HuH-7.5 (cell line): ENCODE measurements at regions not wholly inside any gene's neighbourhood (a gene's known extent, or its start where the extent isn't known, plus 50 kb on each side); places are given as distances from the start of the nearest gene placed in this dataset.
"Not testable (repeated sequence)": the region's sequence is repeated elsewhere in the genome, so short reads cannot be mapped to it uniquely, and the experiment has no call there.

Experiments
- DNase-seq: peaks from one replicate; pipeline ENCODE4 v3.0.0; 2011; ENCODE audit warnings: low spot score

DNA sequence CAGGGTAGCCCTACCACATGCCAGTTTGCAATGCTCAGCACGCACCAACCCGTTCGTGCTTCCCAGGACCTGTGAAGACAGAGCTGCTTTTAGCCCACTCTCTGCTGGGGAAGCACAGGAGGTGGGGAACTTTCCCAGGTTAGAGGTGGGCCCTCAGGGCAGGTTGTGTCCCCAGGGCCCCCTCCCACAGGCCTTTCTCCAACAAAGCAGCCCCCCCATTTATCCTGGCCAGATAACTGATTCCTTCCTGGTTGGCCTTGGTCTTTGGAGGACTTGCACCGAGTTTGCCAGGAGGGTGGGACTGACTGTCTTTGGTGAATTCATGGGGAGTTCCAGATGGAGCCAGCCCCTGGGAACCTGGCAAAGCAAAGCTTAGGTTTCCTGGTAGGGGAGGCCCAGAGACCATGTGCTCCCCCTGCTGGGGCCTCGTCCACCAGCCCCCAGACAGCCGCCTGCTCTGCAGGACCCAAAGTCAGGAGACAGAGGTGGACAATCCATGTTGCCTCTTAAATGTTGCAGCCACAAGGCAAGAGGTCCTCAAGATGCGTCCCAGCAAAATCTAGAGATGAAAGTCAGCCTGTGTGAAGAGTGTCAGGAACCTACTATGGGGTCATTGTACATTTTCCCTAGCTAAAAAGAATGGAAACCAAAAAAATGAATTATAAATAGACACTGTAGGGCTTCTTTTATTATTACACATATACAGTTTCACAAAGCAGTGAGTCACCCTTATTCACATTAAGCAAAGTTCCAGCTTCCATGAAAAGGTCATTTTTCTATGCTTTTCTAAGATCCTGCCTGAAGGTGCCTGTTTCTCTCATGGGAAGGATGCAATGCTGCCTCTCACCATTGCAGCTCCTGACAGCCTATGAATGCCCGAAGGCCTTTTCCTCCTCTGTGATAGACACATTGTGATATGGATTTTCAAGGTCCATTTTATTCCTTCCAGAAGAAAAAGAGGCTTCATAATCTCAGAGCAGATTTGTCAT, 497.8 kb downstream of the PREX1 start:
- peak; percentile 54 for DNase-seq

DNA sequence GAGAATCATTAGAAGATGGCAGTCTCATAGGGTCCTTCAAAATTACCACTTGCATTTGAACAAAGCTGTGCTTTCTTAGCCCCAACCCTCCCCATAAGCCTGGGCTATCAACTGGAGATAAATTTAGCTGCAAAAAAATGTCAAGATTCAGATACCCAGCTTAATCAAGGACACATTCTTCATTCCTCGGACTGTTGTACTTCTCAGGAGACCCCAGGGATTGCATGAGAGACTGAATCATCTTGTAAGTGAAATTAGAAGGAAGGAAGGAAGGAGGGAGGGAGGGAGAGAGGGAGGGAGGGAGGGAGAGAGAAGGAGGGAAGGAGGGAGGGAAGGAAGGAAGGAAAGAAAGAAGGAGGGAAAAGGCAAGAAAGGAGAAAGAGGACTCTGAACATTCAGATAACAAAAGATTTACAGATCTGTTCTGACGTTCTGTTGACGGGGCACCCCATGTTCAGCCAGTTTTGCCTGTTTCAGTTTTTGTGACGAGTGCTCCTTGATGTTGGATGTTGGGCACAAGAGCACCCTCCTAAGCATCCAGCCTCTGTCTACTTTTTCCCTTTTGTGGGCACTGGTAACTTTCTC, 498.7 kb downstream of the PREX1 start:
- no peak for DNase-seq

DNA sequence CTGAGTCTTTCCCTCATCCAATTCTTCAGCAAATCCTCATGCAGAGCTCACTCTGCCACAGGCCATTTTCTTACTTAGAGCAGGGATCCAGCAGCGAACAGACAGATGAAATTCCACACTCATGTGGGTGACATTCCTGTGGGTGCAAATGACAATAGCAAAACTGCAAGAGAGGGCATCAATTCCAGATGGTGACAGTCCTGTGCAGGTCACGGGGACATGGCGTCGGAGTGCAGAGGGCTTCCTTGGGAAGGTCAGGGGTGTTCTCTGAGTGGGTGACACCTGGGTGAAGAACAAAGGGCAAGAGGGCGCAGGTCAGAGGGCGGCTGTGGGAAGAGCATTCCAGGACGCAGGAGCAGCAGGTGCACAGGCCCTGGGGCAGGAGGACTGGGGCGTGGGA, 500.0 kb downstream of the PREX1 start:
- DNase-seq = not testable (repeated sequence)

DNA sequence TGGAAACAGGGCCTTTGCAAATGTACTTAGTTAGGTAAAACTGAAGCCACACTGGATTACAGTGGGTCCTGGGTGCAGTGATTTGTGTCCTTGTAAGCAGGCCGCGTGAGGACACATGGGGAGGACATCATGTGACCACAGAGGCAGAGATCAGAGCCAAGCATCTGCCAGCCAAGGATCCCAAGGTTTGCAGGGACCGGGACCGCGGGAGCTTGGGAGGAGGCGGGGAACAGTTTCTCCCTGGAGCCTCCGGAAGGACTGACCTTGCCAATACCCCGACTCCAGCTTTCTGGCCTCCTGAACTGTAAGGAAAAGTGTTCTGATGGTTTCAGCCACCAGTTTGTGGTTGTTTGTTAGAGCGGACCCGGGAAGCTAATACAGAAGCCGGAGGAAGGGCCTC, 500.9 kb downstream of the PREX1 start:
- DNase-seq = no peak

GRCh38 chr20:48326434-48326691, 501.4 kb downstream of the PREX1 start:
- no peak for DNase-seq

DNA sequence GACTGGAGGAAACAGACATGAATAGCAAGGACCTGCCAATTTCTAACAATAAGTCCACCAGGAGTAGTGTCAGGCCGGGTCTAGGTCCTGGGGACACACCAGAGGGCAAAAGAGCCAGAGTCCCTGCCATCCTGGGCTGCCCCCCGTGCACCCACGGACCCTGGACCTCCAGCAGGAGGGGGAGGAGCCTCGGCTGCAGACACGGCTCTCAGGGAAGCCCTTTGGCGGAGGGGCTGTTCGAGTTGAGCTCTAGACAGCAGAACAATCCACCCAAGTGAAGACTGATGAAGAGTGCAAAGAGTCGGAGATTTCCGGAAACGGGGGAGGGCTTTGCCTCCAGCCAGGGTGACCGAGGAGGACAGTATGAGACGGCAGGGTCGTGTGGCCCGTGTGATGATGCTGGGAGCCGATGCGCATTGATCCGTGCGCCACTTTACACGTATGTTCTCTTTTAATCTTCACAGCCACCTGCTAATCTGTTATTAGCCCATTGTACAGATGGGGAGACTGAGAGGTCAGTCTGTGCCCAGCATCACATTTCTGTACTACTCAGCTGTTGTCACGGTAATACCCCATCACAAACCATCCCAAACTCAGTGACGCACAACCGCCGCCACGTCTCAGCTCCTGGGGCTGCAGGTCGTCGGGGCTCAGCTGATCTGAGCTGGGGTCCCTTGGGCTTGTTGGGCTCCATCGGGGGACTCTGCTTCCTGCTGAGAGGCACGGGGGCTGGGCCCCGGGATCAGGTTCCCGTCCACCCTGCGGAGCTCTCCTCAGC, 502.0 kb downstream of the PREX1 start:
- no peak for DNase-seq

GRCh38 chr20:48324744-48325143, 503.1 kb downstream of the PREX1 start:
- DNase-seq = no peak

DNA sequence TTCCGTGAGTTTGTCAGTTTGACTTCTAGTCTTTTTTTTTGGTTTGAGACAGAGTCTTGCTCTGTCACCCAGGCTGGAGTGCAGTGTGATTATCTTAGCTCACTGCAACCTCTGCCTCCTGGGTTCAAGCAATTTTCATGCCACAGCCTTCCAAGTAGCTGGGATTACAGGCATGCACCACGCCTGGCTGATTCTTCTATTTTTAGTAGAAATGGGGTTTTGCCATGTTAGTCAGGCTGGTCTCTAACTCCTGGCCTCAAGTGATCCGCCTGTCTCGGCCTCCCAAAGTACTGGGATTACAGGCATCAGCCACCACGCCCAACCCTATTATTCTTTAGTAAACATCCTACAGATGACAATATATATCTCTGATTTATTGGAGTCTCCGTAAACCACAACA, 506.5 kb downstream of the PREX1 start:
- DNase-seq = no peak

GRCh38 chr20:48319943-48320584, 507.7 kb downstream of the PREX1 start:
- DNase-seq = no peak

DNA sequence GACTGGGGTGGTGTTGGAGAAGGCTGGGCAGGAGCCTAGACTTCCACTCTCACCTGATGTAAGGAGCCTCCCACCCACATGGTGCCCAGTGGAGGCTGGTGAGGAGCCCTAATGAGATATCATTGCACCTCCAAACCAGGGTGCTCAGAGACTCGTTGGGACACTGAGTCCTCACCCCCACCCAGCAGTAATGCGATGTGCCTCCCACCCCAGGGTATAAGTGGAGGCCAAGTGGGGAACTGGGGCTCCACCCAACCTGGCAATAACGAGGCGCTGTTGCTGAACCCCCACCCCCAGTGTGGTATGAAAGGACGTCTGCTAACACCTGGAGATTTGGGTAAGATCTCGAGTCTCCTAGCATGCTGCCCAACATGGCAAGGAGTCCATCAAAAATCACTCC, 510.2 kb downstream of the PREX1 start:
- no peak for DNase-seq

- no peak for DNase-seq
These were observed 512.7 kb downstream of the PREX1 start for GRCh38 chr20:48314925-48315592.

DNA sequence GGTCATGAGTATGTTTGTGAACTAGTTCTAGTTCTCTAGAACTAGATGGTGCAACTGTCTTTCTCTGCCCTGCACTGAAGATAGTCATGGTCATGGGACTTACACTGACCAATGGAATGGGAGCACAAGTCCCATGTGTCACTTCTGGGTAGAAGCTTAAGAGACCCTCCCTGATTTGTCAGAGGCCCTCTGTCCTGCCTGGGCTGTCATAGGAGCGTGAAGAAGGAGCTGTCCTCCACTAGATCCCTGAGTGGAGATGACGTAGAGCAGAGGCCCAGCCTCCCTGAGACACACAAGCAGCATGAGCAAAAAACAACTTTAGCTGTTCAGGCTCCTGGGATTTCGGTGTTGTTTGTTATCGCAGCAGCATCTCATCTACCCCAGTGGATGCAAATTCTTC, 514.5 kb downstream of the PREX1 start:
- no peak for DNase-seq

- DNase-seq = no peak
These were observed 515.8 kb downstream of the PREX1 start for GRCh38 chr20:48311956-48312355.

GRCh38 chr20:48310305-48310704, 517.5 kb downstream of the PREX1 start:
- DNase-seq = no peak

- no peak for DNase-seq
These were observed 518.5 kb downstream of the PREX1 start for GRCh38 chr20:48309293-48309692.

- DNase-seq = no peak
These were observed 518.9 kb downstream of the PREX1 start for GRCh38 chr20:48308882-48309281.

- DNase-seq = no peak
These were observed 519.5 kb downstream of the PREX1 start for GRCh38 chr20:48308232-48308781.

- DNase-seq = no peak
These were observed 520.5 kb downstream of the PREX1 start for GRCh38 chr20:48307277-48307676.

- DNase-seq = no peak
These were observed 517.7 kb upstream of the SULF2 start for GRCh38 chr20:48302844-48303542.

- DNase-seq = no peak
These were observed 516.9 kb upstream of the SULF2 start for GRCh38 chr20:48302149-48302548.

DNA sequence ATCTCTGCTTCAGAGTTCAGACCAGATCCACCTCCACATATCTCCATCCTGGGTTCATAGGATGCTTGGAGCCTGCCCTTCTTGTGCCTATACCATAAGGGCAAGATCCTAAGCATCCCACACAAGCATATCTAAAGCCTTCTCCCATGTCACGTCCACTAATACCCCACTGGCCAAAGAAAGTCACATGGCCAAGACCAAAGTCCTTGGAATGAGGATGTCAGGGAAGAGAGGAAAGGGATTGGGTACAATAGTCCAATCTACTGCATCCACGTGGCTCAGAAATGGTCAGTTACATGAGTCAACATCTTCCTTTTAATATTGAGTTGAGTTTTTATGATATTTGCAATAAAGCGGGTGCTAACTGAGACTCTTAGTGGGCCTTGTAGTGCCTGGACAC, 515.9 kb upstream of the SULF2 start:
- DNase-seq = no peak
